ENCODE measurements at regions not wholly inside any gene's neighbourhood (a gene's known extent, or its start where the extent isn't known, plus 50 kb on each side); places are given as distances from the start of the nearest gene placed in this dataset.
"Not testable (repeated sequence)": the region's sequence is repeated elsewhere in the genome, so short reads cannot be mapped to it uniquely, and the experiment has no call there.

GRCh38 chr14:54010981-54011380, 54.4 kb upstream of the BMP4 start:
- in situ Hi-C loops (cut with HindIII; ENCODE audit: low sequenced_read_pairs) = no loop called here

- in situ Hi-C loops (cut with HindIII; ENCODE audit: low sequenced_read_pairs) = no loop called here
Measured at GRCh38 chr14:54023027-54023426, 66.4 kb upstream of the BMP4 start.

- in situ Hi-C loops (cut with HindIII; ENCODE audit: low sequenced_read_pairs) = no loop called here
Measured at GRCh38 chr14:54025661-54026060, 69.0 kb upstream of the BMP4 start.

- in situ Hi-C loops (cut with HindIII; ENCODE audit: low sequenced_read_pairs) = no loop called here
Measured at GRCh38 chr14:54026671-54027070, 70.0 kb upstream of the BMP4 start.

GRCh38 chr14:54030996-54031395, 74.4 kb upstream of the BMP4 start:
- in situ Hi-C loops (cut with HindIII; ENCODE audit: low sequenced_read_pairs) = not testable (repeated sequence)

- in situ Hi-C loops (cut with HindIII; ENCODE audit: low sequenced_read_pairs) = not testable (repeated sequence)
Measured at GRCh38 chr14:54033285-54033684, 76.7 kb upstream of the BMP4 start.

GRCh38 chr14:54038724-54039123, 82.1 kb upstream of the BMP4 start:
- in situ Hi-C loops (cut with HindIII; ENCODE audit: low sequenced_read_pairs) = no loop called here

GRCh38 chr14:54039311-54039710, 82.7 kb upstream of the BMP4 start:
- in situ Hi-C loops (cut with HindIII; ENCODE audit: low sequenced_read_pairs) = no loop called here

GRCh38 chr14:54040846-54041245, 84.2 kb upstream of the BMP4 start:
- in situ Hi-C loops (cut with HindIII; ENCODE audit: low sequenced_read_pairs) = no loop called here

GRCh38 chr14:54046250-54046649, 89.6 kb upstream of the BMP4 start:
- in situ Hi-C loops (cut with HindIII; ENCODE audit: low sequenced_read_pairs) = no loop called here

- in situ Hi-C loops (cut with HindIII; ENCODE audit: low sequenced_read_pairs) = no loop called here
Measured at GRCh38 chr14:54047645-54048308, 91.2 kb upstream of the BMP4 start.

- in situ Hi-C loops (cut with HindIII; ENCODE audit: low sequenced_read_pairs) = no loop called here
Measured at GRCh38 chr14:54048311-54048710, 91.7 kb upstream of the BMP4 start.

GRCh38 chr14:54048736-54049135, 92.1 kb upstream of the BMP4 start:
- in situ Hi-C loops (cut with HindIII; ENCODE audit: low sequenced_read_pairs) = no loop called here

- in situ Hi-C loops (cut with HindIII; ENCODE audit: low sequenced_read_pairs) = no loop called here
Measured at GRCh38 chr14:54050759-54051158, 94.1 kb upstream of the BMP4 start.

GRCh38 chr14:54052696-54053385, 96.2 kb upstream of the BMP4 start:
- in situ Hi-C loops (cut with HindIII; ENCODE audit: low sequenced_read_pairs) = no loop called here

GRCh38 chr14:54053386-54053745, 96.7 kb upstream of the BMP4 start:
- in situ Hi-C loops (cut with HindIII; ENCODE audit: low sequenced_read_pairs) = no loop called here

GRCh38 chr14:54058505-54058904, 101.9 kb upstream of the BMP4 start:
- in situ Hi-C loops (cut with HindIII; ENCODE audit: low sequenced_read_pairs) = no loop called here

- in situ Hi-C loops (cut with HindIII; ENCODE audit: low sequenced_read_pairs) = no loop called here
Measured at GRCh38 chr14:54083549-54084239, 127.1 kb upstream of the BMP4 start.

- in situ Hi-C loops (cut with HindIII; ENCODE audit: low sequenced_read_pairs) = no loop called here
Measured at GRCh38 chr14:54085232-54085761, 128.7 kb upstream of the BMP4 start.

GRCh38 chr14:54085841-54086240, 129.2 kb upstream of the BMP4 start:
- in situ Hi-C loops (cut with HindIII; ENCODE audit: low sequenced_read_pairs) = no loop called here

GRCh38 chr14:54086767-54087166, 130.1 kb upstream of the BMP4 start:
- in situ Hi-C loops (cut with HindIII; ENCODE audit: low sequenced_read_pairs) = no loop called here

GRCh38 chr14:54087376-54087775, 130.8 kb upstream of the BMP4 start:
- in situ Hi-C loops (cut with HindIII; ENCODE audit: low sequenced_read_pairs) = no loop called here

Data from DLD1 (cell line).